GM21619 (cell line): ENCODE measurements at regions not wholly inside any gene's neighbourhood (a gene's known extent, or its start where the extent isn't known, plus 50 kb on each side); places are given as distances from the start of the nearest gene placed in this dataset.
"Not testable (repeated sequence)": the region's sequence is repeated elsewhere in the genome, so short reads cannot be mapped to it uniquely, and the experiment has no call there.

ENCODE experiments used
- ATAC-seq: cut with Tn5 transposase; IDR thresholded peaks from one replicate; pipeline ENCODE4 v1.9.1; 2021; ENCODE audit not compliant: unreplicated experiment

- ATAC-seq = no peak
These were observed 1587.0 kb upstream of the PRR20A start for GRCh38 chr13:55553701-55554100.

GRCh38 chr13:55554741-55555140, 1586.0 kb upstream of the PRR20A start:
- no peak for ATAC-seq

- ATAC-seq = no peak
These were observed 1580.4 kb upstream of the PRR20A start for GRCh38 chr13:55560331-55560730.

DNA sequence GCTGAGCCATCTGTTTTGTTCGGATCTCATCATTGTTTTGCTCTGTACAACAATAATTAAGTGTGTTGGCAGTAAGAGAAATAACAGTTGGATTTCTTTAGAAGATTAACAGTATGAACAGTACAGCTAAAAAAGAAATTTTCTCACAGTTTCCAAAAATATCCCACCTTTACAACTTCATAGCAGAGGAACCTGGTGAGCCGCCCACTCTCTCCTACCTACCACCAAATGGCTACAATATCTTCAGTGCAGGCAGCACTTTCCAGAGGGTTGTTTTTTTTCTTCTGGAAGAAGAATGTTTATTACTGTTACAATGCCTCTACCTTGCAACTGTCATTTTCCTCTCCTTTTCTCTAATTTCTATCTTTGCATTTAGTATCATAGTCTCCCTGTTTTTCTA, 1577.5 kb upstream of the PRR20A start:
- no peak for ATAC-seq

- no peak for ATAC-seq
These were observed 1574.4 kb upstream of the PRR20A start for GRCh38 chr13:55566334-55566733.

DNA sequence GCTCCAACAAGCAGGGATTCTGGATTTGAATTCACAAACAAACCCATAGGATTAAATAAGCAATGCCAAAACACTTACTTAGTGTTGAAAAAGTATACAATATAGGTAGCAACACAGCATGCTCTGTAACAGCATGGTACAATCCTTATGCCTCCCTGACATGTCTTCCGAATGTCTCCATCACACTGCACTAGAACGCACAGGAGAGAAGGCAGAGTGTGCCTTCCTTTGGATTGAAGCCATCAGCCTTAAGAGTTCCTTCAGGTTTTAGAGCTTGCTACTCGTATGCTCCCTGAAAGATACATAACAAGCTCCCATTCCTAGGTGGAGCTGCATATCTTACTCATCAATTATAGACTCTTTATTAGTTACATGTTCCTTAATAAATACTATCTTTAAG, 1573.9 kb upstream of the PRR20A start:
- ATAC-seq = no peak

GRCh38 chr13:55567721-55568625, 1572.7 kb upstream of the PRR20A start:
- no peak for ATAC-seq

DNA sequence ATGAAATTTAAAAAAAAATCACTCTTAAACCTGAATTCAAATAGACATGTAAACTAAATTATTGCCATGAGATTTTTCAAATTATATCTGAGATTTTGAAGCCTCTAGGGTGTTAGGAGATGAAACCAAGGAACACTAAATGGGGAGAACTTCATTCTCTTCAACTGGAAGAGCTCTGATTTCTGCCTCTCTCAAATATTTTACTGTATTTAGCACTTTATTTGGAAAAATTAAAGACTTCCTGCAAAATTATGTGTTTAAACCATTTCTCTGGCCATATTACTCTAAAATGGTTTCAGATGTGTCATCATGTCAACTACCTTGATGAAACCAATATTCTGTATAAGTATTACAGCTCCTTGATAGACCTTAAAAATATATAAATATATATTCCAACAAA, 1571.6 kb upstream of the PRR20A start:
- ATAC-seq = no peak

- ATAC-seq = no peak
These were observed 1571.2 kb upstream of the PRR20A start for GRCh38 chr13:55569514-55569913.

- no peak for ATAC-seq
These were observed 1570.3 kb upstream of the PRR20A start for GRCh38 chr13:55570371-55570770.

GRCh38 chr13:55571237-55571867, 1569.4 kb upstream of the PRR20A start:
- ATAC-seq = no peak

DNA sequence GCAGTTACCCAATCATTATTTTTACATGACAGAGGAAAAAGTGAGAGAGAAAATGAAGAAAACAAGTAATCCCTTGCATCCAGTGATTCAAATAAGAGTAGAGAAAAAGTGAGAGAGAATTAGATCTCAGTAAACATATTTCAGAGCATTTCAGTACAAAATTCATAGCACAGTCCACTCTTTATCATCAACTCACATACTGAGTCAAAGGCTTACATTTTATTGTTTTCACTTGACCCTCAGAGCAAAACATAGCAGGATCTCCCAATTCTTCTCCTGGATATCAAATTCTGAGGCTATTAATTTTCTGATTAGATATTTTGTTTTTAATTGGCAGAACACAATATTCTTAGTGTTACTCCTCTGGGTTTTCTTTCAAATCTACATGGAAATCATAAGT, 1568.3 kb upstream of the PRR20A start:
- no peak for ATAC-seq

GRCh38 chr13:55572862-55573261, 1567.9 kb upstream of the PRR20A start:
- no peak for ATAC-seq

DNA sequence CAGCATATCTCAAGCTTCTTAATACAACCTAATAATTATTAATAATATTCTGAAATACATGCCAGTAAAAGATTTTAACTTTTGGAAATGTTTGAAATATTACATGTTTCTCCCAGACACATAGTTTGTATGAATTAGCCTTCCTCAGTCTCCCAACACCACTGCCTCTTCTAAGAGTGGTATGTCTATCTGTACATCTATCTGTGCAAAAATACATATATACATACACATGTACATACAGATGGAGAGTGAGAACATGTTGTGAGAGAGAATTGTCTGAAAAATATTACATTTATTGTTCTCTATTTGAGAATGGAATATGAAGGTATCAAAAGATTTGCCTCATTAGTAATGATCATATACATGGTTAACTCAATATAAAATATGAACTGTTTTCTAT, 1567.2 kb upstream of the PRR20A start:
- ATAC-seq = no peak

DNA sequence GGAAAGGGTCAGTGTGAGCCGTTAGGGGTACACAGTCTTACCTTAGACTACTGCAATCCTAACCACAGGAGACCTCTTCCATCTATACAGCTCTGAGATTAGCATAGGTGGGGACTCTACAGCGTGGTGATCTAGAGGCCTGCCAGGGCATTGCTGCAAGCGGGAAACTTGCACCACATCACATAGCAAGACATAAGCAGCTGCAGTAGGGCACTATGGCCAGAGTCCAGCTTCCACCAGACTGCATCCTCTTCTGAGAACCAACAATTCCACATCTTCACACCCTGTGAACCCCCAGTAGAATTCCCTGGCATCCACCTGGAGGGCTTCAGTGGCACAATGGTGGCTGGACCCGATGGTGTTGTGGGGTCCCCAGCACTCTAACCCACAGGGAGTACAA, 1564.3 kb upstream of the PRR20A start:
- ATAC-seq = no peak

- ATAC-seq = no peak
These were observed 1563.5 kb upstream of the PRR20A start for GRCh38 chr13:55577082-55577846.

DNA sequence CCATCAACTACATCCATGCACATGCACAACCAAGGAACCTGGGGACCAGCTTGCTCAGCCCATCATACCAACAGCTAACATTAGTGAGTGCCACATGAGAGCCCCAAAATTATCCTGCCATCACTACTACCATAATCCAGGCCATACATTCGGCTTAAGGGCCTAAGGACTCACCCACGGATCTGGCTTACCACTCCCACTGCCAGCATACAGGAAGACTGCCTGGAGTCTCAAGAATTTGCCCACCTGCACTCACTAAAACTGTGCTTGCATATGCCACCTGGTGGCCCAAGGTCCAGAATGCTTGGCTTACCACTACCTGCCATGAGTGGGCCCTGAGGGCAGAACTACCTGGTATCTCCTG, 1562.9 kb upstream of the PRR20A start:
- no peak for ATAC-seq

DNA sequence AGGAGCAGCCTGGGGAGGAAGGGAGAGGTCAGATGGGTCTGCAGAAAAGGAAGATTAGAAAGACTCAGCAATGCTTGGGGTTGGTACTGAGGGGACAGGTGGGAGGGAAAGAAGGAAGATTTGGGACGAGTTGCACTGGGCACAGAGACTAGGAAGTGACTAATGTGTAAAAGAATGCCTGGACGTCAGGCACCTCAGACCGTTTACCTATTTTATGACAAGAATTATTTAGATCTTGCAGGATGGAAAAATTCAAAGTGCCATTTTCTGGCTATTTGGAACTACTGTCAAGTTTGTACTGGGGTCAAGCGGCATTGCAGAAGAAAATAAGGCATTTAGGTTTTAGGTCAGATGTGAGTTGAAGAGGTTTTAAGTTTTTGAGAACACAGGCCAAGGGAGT, 1558.4 kb upstream of the PRR20A start:
- not testable (repeated sequence) for ATAC-seq

DNA sequence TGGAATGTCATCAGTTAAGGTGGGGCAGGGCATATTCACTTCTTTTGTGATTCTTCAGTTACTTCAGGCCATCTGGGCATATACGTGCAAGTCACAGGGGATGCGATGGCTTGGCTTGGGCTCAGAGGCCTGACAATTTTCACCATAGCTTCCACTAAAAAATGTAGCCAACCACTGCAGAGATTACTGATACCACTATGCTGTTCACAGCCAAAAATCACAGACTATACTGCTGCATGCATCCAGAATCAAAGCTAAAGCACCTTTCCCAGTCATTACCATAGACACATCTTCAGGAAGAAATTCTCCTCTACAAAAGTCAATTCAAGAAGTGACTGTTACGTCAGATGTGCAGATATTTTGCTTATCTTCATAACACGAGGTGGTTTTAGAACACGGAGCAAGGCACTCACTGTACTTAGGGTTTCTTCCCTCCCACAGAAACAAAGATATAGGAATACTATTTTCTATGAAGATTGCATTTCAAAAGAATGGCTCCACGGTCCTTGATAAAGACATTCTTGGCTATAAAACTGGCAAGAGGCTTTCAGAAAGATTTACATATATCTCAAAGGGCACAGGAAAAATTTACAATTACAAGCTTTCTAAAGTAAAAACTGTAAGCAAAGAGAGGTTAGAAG, 1556.6 kb upstream of the PRR20A start:
- ATAC-seq = no peak

- ATAC-seq = no peak
These were observed 1537.9 kb upstream of the PRR20A start for GRCh38 chr13:55602784-55603183.

GRCh38 chr13:55606045-55606665, 1534.6 kb upstream of the PRR20A start:
- ATAC-seq = no peak
